ENCODE measurements at regions not wholly inside any gene's neighbourhood (a gene's known extent, or its start where the extent isn't known, plus 50 kb on each side); places are given as distances from the start of the nearest gene placed in this dataset.
"Not testable (repeated sequence)": the region's sequence is repeated elsewhere in the genome, so short reads cannot be mapped to it uniquely, and the experiment has no call there.

GRCh38 chr12:25404955-25405354 is 148.1 kb downstream of the LMNTD1 start:
- TF ChIP-seq, protein P1, sequence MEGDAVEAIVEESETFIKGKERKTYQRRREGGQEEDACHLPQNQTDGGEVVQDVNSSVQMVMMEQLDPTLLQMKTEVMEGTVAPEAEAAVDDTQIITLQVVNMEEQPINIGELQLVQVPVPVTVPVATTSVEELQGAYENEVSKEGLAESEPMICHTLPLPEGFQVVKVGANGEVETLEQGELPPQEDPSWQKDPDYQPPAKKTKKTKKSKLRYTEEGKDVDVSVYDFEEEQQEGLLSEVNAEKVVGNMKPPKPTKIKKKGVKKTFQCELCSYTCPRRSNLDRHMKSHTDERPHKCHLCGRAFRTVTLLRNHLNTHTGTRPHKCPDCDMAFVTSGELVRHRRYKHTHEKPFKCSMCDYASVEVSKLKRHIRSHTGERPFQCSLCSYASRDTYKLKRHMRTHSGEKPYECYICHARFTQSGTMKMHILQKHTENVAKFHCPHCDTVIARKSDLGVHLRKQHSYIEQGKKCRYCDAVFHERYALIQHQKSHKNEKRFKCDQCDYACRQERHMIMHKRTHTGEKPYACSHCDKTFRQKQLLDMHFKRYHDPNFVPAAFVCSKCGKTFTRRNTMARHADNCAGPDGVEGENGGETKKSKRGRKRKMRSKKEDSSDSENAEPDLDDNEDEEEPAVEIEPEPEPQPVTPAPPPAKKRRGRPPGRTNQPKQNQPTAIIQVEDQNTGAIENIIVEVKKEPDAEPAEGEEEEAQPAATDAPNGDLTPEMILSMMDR (IDR thresholded peaks at IDR 0.05) = no peak
- TF ChIP-seq POLR2A (IDR thresholded peaks at IDR 0.05) = no peak
- Histone ChIP-seq H3K27me3 (no peaks in the 10 kb centered on the region), H3K36me3 (no peaks in the 10 kb centered on the region), H3K27ac (no peak overlapping the region), H3K4me3 (replicated peaks in 1 of 3) (no peak overlapping the region), H3K4me1 (no peaks in the 10 kb centered on the region), H3K9me3 (no peaks in the 10 kb centered on the region)
- DNase-seq = no peak
- WGBS, 2 donors = 84 to 88% methylated on average over 5 of the region's 5 CpGs
- intact Hi-C loops (cut with DNase I) = no loop called here

DNA sequence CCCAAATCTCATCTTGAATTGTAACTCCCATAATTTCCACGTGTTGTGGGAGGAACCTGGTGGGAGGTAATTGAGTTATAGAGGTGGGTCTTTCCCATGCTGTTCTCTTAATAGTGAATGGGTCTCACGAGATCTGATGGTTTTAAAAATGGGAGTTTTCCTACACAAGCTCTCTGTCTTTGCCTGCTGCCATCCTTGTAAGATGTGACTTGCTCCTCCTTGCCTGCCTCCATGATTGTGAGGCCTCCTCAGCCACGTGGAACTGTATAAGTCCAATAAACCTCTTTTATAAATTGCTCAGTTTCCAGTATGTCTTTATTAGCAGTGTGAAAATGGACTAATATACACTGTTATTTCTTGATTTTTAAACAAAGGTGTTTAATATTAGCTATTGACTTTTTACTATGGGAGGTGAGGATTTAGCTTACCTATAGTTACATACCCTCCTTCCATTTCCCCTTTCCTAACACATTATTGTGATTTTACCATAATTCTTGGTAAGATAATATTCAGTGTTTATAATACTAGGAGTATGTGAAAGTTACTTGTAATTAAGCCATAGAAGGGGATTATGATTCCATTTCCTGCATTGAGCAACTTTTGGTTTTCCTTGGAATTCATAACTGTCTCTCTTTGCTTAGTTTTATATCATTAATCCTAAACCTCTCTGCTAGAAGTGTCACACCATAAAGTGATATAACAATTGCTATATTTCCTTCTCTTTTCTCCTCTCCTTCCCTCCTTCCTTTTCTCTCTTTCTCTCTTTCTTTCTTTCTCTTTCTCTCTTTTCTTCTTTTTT is 151.0 kb upstream of the KRAS start:
- Histone ChIP-seq H3K4me1 (no peaks in the 10 kb centered on the region), H3K9me3 (no peaks in the 10 kb centered on the region), H3K27ac (no peak overlapping the region), H3K4me3 (replicated peaks in 1 of 3) (no peak overlapping the region), H3K27me3 (no peaks in the 10 kb centered on the region), H3K36me3 (no peaks in the 10 kb centered on the region)
- no peak for DNase-seq
- WGBS, 2 donors = 81 to 85% methylated on average over 3 of the region's 3 CpGs
- intact Hi-C loops (cut with DNase I) = no loop called here
- TF ChIP-seq, protein P1 (IDR thresholded peaks at IDR 0.05) = no peak

DNA sequence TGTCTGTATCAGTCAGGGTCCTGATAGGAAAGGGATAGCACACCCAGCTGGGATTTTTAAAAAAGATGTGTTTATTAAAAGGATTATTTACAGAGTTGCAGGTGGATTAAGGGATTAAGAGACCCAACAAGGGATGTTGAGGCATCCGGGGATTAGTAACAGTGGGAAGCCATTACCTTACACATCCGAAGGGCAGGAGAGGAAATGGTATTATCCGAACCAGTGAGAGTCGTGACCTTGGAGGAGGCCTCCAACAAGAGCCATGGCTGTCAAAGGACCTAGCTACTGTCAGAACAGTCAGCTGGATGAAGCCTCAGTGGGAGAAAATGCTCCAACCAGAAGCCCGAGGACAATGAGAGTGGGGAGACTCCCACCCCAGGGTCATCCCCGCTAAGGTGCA is 146.3 kb upstream of the KRAS start:
- Histone ChIP-seq H3K9me3 (no peaks in the 10 kb centered on the region), H3K27me3 (no peaks in the 10 kb centered on the region), H3K36me3 (no peaks in the 10 kb centered on the region), H3K27ac (no peak overlapping the region), H3K4me3 (replicated peaks in 1 of 3) (no peak overlapping the region), H3K4me1 (no peaks in the 10 kb centered on the region)
- WGBS, 2 donors = 80 to 92% methylated on average over 6 of the region's 6 CpGs
- intact Hi-C loops (cut with DNase I) = no loop called here
- DNase-seq = no peak
- TF ChIP-seq POLR2A (IDR thresholded peaks at IDR 0.05) = no peak
- TF ChIP-seq, protein P1 (IDR thresholded peaks at IDR 0.05) = no peak

GRCh38 chr12:25395227-25395626 is 144.5 kb upstream of the KRAS start:
- intact Hi-C loops (cut with DNase I) = no loop called here
- TF ChIP-seq, protein P1 (IDR thresholded peaks at IDR 0.05) = no peak
- TF ChIP-seq POLR2A (IDR thresholded peaks at IDR 0.05) = no peak

DNA sequence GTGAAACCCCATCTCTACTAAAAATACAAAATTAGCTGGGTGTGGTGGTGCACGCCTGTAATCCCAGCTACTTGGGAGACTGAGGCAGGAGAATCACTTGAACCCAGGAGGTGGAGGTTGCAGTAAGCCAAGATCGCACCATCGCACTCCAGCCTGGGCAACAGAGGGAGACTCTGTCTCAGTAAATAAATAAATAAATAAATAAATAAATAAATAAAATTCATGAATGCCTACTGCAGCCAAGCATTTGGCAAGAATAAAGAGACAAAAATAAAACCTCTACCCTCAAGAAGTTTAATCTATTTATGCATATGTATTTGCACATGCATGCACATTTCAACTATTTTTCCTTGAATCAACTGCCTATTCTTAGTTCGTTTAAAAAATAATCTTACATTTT is 144.0 kb upstream of the KRAS start:
- H3K4me3 ChIP-seq (replicated peaks in 1 of 3); H3K36me3 ChIP-seq; intact Hi-C loops (cut with DNase I); H3K9me3 ChIP-seq; DNase-seq; H3K27ac ChIP-seq; H3K27me3 ChIP-seq; H3K4me1 ChIP-seq: not testable (repeated sequence)
- WGBS, 2 donors = 69 to 87% methylated on average over 4 of the region's 4 CpGs

More at GRCh38 chr12:25395227-25395626, 144.5 kb upstream of the KRAS start:
- Histone ChIP-seq H3K9me3 (no peaks in the 10 kb centered on the region), H3K4me1 (no peaks in the 10 kb centered on the region), H3K4me3 (replicated peaks in 1 of 3) (no peak overlapping the region), H3K36me3 (no peaks in the 10 kb centered on the region), H3K27me3 (no peaks in the 10 kb centered on the region), H3K27ac (no peak overlapping the region)
- DNase-seq = no peak
- WGBS, 2 donors = 41 to 43% methylated on average over 1 of the region's 1 CpG

Data from thyroid gland (tissue), 4 donors.